H7 (cell line): ENCODE measurements at regions not wholly inside any gene's neighbourhood (a gene's known extent, or its start where the extent isn't known, plus 50 kb on each side); places are given as distances from the start of the nearest gene placed in this dataset.

ENCODE experiments used
- DNase-seq: peaks from one replicate; pipeline ENCODE4 v3.0.0; 2012
- H3K27me3 ChIP-seq: 2 replicates; pipeline ENCODE4 v1.6.0; 2011; ENCODE audit warnings: mild to moderate bottlenecking, low read length; ENCODE audit not compliant: control insufficient read depth, insufficient read depth
- H3K36me3 ChIP-seq: replicated peaks from 2 replicates; pipeline ENCODE4 v1.5.1; 2011; ENCODE audit warnings: low read length; ENCODE audit not compliant: control insufficient read depth, insufficient read depth
- H3K4me3 ChIP-seq: 2 replicates; pipeline ENCODE4 v1.5.1; 2011; ENCODE audit warnings: low read depth, mild to moderate bottlenecking, control low read depth, low read length, moderate library complexity; ENCODE audit not compliant: insufficient read depth

DNA sequence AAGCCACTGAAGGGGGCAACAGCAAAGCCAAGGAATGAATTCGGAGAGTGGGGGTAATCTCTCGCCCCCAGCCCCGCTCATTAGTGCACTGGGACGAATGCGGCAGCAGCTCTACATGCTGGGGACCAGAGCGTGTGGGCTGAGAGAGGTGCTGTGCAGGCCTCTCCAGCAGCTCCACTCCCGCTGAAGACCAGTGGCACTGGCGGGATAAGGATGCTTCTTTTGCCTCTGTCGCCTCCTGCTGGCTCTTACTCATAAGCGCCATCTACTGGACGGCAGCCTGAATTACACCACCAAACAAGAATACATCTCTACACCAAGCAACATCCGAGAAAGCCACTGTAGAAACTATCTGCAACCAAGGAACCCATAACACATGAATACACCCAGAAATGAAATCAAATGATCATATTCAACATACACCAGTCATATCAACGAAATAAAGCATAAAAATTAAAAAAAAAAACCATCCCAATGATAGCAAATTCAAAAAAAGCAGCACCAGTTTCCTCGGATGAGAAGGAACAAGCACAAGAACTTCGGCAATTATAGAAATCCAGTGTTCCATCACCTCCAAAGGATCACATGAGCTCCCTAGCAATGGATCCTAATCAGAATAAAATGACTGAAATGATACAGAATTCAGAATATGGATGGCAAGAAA is 79.0 kb upstream of the TMEM168 start:
- DNase-seq = peak; percentile 45

DNA sequence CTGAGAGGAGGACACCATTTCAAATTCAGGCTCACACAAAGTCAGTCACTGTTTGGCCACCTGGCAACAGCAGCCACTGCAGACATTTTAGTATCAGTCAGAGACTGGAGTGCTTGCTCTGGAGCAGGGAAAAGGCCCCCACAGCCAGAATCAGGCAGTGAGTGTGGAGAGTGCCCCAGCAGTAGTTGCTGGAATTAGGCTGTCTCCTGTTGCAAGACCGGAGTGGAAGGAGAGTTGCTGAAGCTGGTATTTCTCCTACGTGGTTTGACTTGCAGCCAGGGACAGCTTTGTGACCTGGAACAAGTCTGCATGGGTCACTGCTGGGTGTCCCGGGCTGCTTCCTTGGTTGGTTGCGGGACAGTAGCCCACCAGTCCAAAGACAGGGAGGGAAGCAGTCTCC is 78.4 kb upstream of the TMEM168 start:
- H3K4me3 ChIP-seq = no peak overlapping the region
- no peak for DNase-seq
- no peaks in the 10 kb centered on the region for H3K36me3 ChIP-seq
- no peaks in the 10 kb centered on the region for H3K27me3 ChIP-seq

More for the DNA sequence above, 79.0 kb upstream of the TMEM168 start:
- H3K4me3 ChIP-seq = no peak overlapping the region
- no peaks in the 10 kb centered on the region for H3K36me3 ChIP-seq
- H3K27me3 ChIP-seq = no peaks in the 10 kb centered on the region

DNA sequence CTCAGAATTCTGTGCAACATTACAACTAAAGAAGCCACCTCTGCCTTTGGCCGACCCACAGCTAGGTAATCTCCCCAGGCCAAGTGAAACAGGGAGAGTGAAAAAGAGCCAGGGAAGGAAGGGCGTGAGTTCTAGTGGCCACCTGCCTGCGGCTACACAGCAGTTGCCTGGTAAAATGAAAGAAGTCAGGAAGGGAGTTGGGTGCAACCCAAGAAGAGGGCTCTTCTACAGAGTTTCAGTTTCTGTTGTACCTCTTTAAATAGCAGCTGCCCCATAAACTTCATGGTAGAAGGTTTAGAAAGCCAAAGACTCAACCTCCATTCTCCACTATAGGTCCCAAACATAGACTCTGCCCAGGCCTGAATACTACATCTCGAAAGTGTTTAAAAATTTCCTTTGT is 76.2 kb upstream of the TMEM168 start:
- DNase-seq = no peak
- Histone ChIP-seq H3K4me3 (no peak overlapping the region), H3K27me3 (no peaks in the 10 kb centered on the region), H3K36me3 (no peaks in the 10 kb centered on the region)

DNA sequence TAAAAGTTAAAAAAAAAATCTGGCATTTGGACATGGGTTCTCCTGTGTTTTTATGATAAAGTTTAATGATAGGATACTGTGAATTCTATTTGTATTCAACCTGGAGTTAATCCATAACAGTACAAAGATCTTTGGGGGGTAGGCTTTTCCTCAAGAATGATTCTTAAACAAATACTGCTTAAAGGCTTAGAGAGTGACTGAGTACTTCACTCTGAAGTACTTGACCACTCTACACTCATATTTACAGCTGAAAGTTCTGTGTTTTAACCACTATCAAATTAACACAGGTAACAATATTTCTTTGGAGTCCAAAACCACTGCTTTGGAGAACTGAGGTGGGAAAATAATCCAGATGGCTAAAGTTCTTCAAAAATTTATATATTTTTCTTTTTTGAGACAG is 74.2 kb upstream of the TMEM168 start:
- Histone ChIP-seq H3K4me3 (no peak overlapping the region), H3K27me3 (no peaks in the 10 kb centered on the region), H3K36me3 (no peaks in the 10 kb centered on the region)
- no peak for DNase-seq

DNA sequence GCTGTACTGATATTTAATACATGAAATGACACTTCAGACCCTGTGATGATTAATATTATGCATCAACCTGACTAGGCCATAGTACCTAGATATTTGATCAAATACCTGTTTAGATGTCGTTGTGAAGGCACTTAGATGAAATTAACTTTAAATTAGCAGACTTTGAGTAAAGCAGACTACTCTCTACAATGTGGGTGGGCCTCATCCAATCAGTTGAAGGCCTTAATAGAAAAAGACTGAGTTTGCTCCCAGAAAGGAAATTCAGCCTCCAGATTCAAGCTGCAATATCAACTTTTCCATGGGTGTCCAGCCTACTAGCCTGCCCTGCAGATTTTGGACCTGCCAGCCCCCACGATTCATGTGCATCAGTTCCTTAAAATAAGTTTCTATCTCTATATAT is 68.6 kb upstream of the TMEM168 start:
- no peaks in the 10 kb centered on the region for H3K36me3 ChIP-seq
- no peak overlapping the region for H3K4me3 ChIP-seq
- H3K27me3 ChIP-seq = no peaks in the 10 kb centered on the region
- DNase-seq = no peak

DNA sequence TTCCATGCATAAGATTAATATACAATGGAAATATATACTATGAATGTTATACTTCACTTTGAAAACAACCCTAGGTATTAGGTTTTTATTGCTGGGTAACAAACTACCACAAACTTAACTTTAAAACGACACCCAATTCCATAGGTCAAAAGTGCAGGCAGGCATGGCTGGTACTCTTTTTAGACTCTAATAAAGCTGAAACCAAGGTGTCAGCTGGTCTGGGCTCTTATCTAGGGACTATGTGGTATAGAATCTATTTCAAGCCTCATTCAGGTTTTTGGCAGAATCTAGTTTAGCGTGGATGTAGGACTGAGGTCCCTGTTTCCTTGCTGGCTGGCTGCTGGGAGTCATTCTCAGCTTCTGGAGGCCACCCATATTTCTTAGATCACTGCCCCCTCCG is 65.0 kb upstream of the TMEM168 start:
- no peak for DNase-seq
- no peak overlapping the region for H3K4me3 ChIP-seq
- H3K36me3 ChIP-seq = no peaks in the 10 kb centered on the region
- no peaks in the 10 kb centered on the region for H3K27me3 ChIP-seq

DNA sequence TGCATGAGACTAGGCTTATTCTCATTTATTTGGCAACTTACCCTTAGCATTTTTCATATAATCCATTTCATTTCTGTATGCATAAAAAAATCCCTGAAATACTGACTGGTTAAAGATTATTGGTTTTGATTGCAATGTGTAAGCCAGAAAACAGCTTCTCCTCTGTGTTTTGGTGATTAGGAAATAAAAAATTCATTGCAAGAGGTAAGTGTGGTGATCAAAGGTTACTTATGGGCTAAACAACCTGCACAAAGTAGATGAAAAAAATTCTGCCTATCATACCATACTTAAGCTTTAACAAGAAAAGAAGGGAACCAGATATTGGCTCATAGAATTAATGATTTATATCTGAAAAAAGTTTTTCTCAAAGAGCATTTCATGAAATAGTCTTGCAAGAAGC is 64.0 kb upstream of the TMEM168 start:
- DNase-seq = no peak
- no peaks in the 10 kb centered on the region for H3K27me3 ChIP-seq
- no peaks in the 10 kb centered on the region for H3K36me3 ChIP-seq
- no peak overlapping the region for H3K4me3 ChIP-seq

DNA sequence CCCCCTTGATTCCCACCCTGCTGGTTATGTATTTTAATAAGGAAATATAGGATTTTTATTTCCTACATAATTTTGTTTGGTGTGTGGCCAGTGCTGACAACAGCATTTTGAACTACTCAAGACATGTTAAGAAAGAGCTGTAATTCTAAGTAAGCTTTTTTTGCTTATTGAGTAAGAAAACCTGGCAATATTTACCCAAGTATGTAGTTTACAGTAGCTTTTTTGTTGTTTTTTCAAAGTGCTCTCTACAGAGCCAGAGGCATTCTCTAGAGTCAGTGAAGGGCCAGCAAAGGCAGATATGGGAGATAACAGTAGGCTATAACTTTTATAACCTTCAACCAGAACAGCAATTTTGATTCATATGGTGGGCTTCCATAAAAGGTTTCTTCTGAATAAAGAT is 63.2 kb upstream of the TMEM168 start:
- no peaks in the 10 kb centered on the region for H3K36me3 ChIP-seq
- H3K27me3 ChIP-seq = no peaks in the 10 kb centered on the region
- H3K4me3 ChIP-seq = no peak overlapping the region
- no peak for DNase-seq

DNA sequence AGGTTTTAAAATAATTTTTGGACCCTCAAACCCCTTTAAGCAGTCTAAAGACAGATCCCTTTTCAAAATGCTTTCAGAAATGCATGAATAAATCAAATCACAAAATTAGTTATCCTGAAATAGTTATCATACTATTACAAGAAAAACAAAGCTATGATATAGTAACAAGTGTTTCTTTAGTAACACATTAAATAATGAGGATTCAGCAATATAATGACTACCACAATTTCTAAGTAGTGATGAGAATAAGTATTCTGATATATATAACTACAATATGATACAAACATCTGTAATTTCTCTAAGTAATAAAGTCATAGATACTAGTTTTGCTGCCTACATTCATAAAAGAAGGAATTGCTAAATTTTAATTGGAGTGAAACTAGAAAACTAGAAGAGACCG is 53.0 kb upstream of the TMEM168 start:
- no peak for DNase-seq
- Histone ChIP-seq H3K27me3 (no peaks in the 10 kb centered on the region), H3K36me3 (no peaks in the 10 kb centered on the region), H3K4me3 (no peak overlapping the region)
